A549 (cell line): ENCODE measurements at regions not wholly inside any gene's neighbourhood (a gene's known extent, or its start where the extent isn't known, plus 50 kb on each side); places are given as distances from the start of the nearest gene placed in this dataset.

Experiments used
- ATAC-seq, 2 experiments: fragments of 200-7000 bp in 1 of 2; fragments of >200 bp in 1 of 2; cut with Nextera tagmentation in 1 of 2; cut with Tn5 transposase in 1 of 2; 3 replicates each; pipeline versions ENCODE4 v1.8.0 to v1.9.1; 2018 to 2020; ENCODE audit warnings: mild to moderate bottlenecking in 1 of 2, moderate library complexity in 1 of 2
- CTCF ChIA-PET: fragments of 300-600 bp; sonication (Branson Sonifier 250); formaldehyde crosslinking; extraction: SDS; loops from one replicate; lab custom pipeline; 2021; ENCODE audit warnings: antibody characterized with exemption, inconsistent platforms; lab: Yijun Ruan, JAX
- POLR2A ChIA-PET: fragments of 350-600 bp; formaldehyde crosslinking; extraction: SDS; loops from one replicate; lab custom pipeline; 2021; ENCODE audit warnings: antibody characterized with exemption, inconsistent platforms; lab: Yijun Ruan, JAX
- DNase-seq, 2 experiments: peaks; one replicate each; pipeline versions ENCODE4 v3.0.0 to v3.0.0-alpha.2; 2011 to 2016; ENCODE audit warnings: low read depth in 1 of 2, low spot score in 1 of 2
- FAIRE-seq: peaks from 2 replicates; lab custom pipeline; 2011; peaks lifted over from hg19 to GRCh38; lab: Jason Lieb, UNC
- H3K27ac ChIP-seq, 2 experiments: fragments of >200 bp; sonication (Bioruptor Twin); formaldehyde crosslinking; 3 replicates each; pipeline ENCODE4 v1.5.1; 2016 to 2017
- H3K4me1 ChIP-seq: fragments of >200 bp; sonication (Bioruptor Twin); formaldehyde crosslinking; 3 replicates; pipeline ENCODE4 v1.6.1; 2016
- H3K4me2 ChIP-seq: fragments of >200 bp; sonication (Bioruptor Twin); formaldehyde crosslinking; 3 replicates; pipeline ENCODE4 v1.6.1; 2016
- H3K4me3 ChIP-seq: fragments of >200 bp; sonication (Bioruptor Twin); formaldehyde crosslinking; 3 replicates; pipeline ENCODE4 v1.5.1; 2016
- H3K9me3 ChIP-seq: fragments of >200 bp; sonication (Bioruptor Twin); formaldehyde crosslinking; 3 replicates; pipeline ENCODE4 v1.6.1; 2016
- BCL3 ChIP-seq: fragments of >200 bp; sonication (Bioruptor Twin); formaldehyde crosslinking; IDR thresholded peaks from 3 replicates; pipeline ENCODE4 v1.6.1; 2016
- BHLHE40 ChIP-seq: IDR thresholded peaks from 2 replicates; pipeline ENCODE4 v1.6.1; 2012; ENCODE audit warnings: low read depth, low read length, inconsistent platforms
- CBX8 ChIP-seq: fragments of 200-600 bp; sonication (generic); IDR thresholded peaks from 2 replicates; pipeline ENCODE4 v1.6.1; 2016
- CEBPB ChIP-seq, 2 experiments: fragments of >200 bp in 1 of 2; sonication (Bioruptor Twin) in 1 of 2; formaldehyde crosslinking in 1 of 2; IDR thresholded peaks; 2 replicates each; pipeline ENCODE4 v1.6.1; 2012 to 2016
- CTCF ChIP-seq: fragments of >200 bp; sonication (Bioruptor Twin); formaldehyde crosslinking; IDR thresholded peaks from 3 replicates; pipeline ENCODE4 v1.5.1; 2016
- ESRRA ChIP-seq: fragments of 150-350 bp; IDR thresholded peaks from 2 replicates; pipeline ENCODE4 v1.6.1; 2014; ENCODE audit warnings: mild to moderate bottlenecking, low read length, borderline replicate concordance
- FOSB ChIP-seq: fragments of 250-450 bp; sonication (Bioruptor Pico); IDR thresholded peaks from 2 replicates; pipeline ENCODE4 v1.5.0; 2020; ENCODE audit warnings: mild to moderate bottlenecking, moderate library complexity
- FOSL2 ChIP-seq, 2 experiments: fragments of 450-650 bp in 1 of 2; fragments of >200 bp in 1 of 2; sonication (Bioruptor Twin) in 1 of 2; formaldehyde crosslinking; IDR thresholded peaks; 2 replicates each; pipeline versions ENCODE4 v1.5.0 to v1.6.1; 2016 to 2020; ENCODE audit warnings: mild to moderate bottlenecking in 1 of 2, moderate library complexity in 1 of 2
- HOXB5 ChIP-seq: fragments of 250-450 bp; sonication (Bioruptor Pico); IDR thresholded peaks from 2 replicates; pipeline ENCODE4 v1.5.0; 2020; ENCODE audit warnings: mild to moderate bottlenecking, moderate library complexity
- JUNB ChIP-seq: fragments of >200 bp; sonication (Bioruptor Twin); formaldehyde crosslinking; IDR thresholded peaks from 2 replicates; pipeline ENCODE4 v1.6.1; 2016
- KDM1A ChIP-seq: fragments of 200-600 bp; sonication (generic); IDR thresholded peaks from 2 replicates; pipeline ENCODE4 v1.6.1; 2016; ENCODE audit warnings: low read depth, mild to moderate bottlenecking
- KDM5A ChIP-seq: fragments of 200-600 bp; sonication (generic); IDR thresholded peaks from 2 replicates; pipeline ENCODE4 v1.6.1; 2016; ENCODE audit warnings: antibody characterized with exemption, mild to moderate bottlenecking
- MAFK ChIP-seq: fragments of 450-650 bp; IDR thresholded peaks from 2 replicates; pipeline ENCODE4 v1.6.1; 2014; ENCODE audit not compliant: partially characterized antibody
- MAX ChIP-seq: IDR thresholded peaks from 2 replicates; pipeline ENCODE4 v1.6.1; 2012
- MAZ ChIP-seq: fragments of 150-350 bp; IDR thresholded peaks from 2 replicates; pipeline ENCODE4 v1.6.1; 2014; ENCODE audit warnings: antibody characterized with exemption, low read depth, low read length, borderline replicate concordance
- NR3C1 ChIP-seq: fragments of >200 bp; sonication (Bioruptor Twin); formaldehyde crosslinking; IDR thresholded peaks from 3 replicates; pipeline ENCODE4 v1.6.1; 2017
- PBX3 ChIP-seq: IDR thresholded peaks from 2 replicates; pipeline ENCODE4 v1.6.1; 2012
- POLR2AphosphoS2 ChIP-seq: conservative IDR thresholded peaks from 2 replicates; pipeline ENCODE4 v1.6.1; 2012; ENCODE audit warnings: low read length, improper control_type of control experiment, inconsistent platforms
- RAD21 ChIP-seq, 2 experiments: fragments of >200 bp in 1 of 2; sonication (Bioruptor Twin) in 1 of 2; formaldehyde crosslinking in 1 of 2; IDR thresholded peaks in 1 of 2; conservative IDR thresholded peaks in 1 of 2; 2 replicates in 1 of 2; 3 replicates in 1 of 2; pipeline ENCODE4 v1.6.1; 2012 to 2018; ENCODE audit warnings: inconsistent platforms in 1 of 2
- RARB ChIP-seq: fragments of 250-450 bp; sonication (Bioruptor Pico); IDR thresholded peaks from 2 replicates; pipeline ENCODE4 v1.8.0; 2021; ENCODE audit warnings: mild to moderate bottlenecking, moderate library complexity
- RCOR1 ChIP-seq: fragments of 150-350 bp; IDR thresholded peaks from 2 replicates; pipeline ENCODE4 v1.6.1; 2014; ENCODE audit warnings: antibody characterized with exemption, low read length, low read depth
- REST ChIP-seq: fragments of 200-600 bp; sonication (generic); IDR thresholded peaks from 2 replicates; pipeline ENCODE4 v1.6.1; 2016; ENCODE audit warnings: antibody characterized with exemption, mild to moderate bottlenecking, moderate library complexity
- RFX5 ChIP-seq: fragments of 450-650 bp; IDR thresholded peaks from 2 replicates; pipeline ENCODE4 v1.7.1; 2014; ENCODE audit warnings: antibody characterized with exemption, mild to moderate bottlenecking, moderate library complexity
- SMC3 ChIP-seq: fragments of >200 bp; sonication (Bioruptor Twin); formaldehyde crosslinking; IDR thresholded peaks from 3 replicates; pipeline ENCODE4 v1.6.1; 2018; ENCODE audit warnings: inconsistent platforms
- SREBF2 ChIP-seq: fragments of 450-650 bp; IDR thresholded peaks from 2 replicates; pipeline ENCODE4 v1.6.1; 2014; ENCODE audit warnings: mild to moderate bottlenecking, moderate library complexity
- ZC3H11A ChIP-seq: fragments of 450-650 bp; IDR thresholded peaks from 2 replicates; pipeline ENCODE4 v1.6.1; 2014; ENCODE audit warnings: antibody characterized with exemption, mild to moderate bottlenecking
- ZFP36 ChIP-seq: fragments of 450-650 bp; IDR thresholded peaks from 2 replicates; pipeline ENCODE4 v1.6.1; 2014; ENCODE audit warnings: borderline replicate concordance; ENCODE audit not compliant: partially characterized antibody
- ZNF302 ChIP-seq: fragments of 250-450 bp; sonication (Bioruptor Pico); IDR thresholded peaks from 2 replicates; pipeline ENCODE4 v1.9.0; 2021; ENCODE audit warnings: inconsistent platforms, mild to moderate bottlenecking, moderate library complexity
- ZSCAN20 ChIP-seq: fragments of 250-450 bp; sonication (Bioruptor Pico); IDR thresholded peaks from 2 replicates; pipeline ENCODE4 v1.8.0; 2022; ENCODE audit warnings: mild to moderate bottlenecking, moderate library complexity
- WGBS: methylation state at CpG from one replicate; pipeline ENCODE4 v1.1.6; 2017; ENCODE audit errors: missing lambda C conversion rate; 5-methylcytosine and 5-hydroxymethylcytosine counted together

GRCh38 chr3:34294240-34294639, 495.8 kb downstream of the PDCD6IP start:
- Histone ChIP-seq H3K4me1 (no peaks in the 10 kb centered on the region), H3K4me2 (no peak overlapping the region), H3K9me3 (no peaks in the 10 kb centered on the region), H3K27ac (no peak overlapping the region), H3K4me3 (no peak overlapping the region)
- no peak for TF ChIP-seq NR3C1
- no peak for TF ChIP-seq BHLHE40
- no peak for TF ChIP-seq FOSB
- no peak for TF ChIP-seq SMC3
- no peak for TF ChIP-seq CEBPB (IDR thresholded peaks at IDR 0.05)
- no peak for TF ChIP-seq MAFK
- TF ChIP-seq MAZ, result no peak
- TF ChIP-seq JUNB, result no peak
- TF ChIP-seq BCL3, result no peak
- no peak for TF ChIP-seq KDM1A
- no peak for TF ChIP-seq POLR2AphosphoS2
- no peak for TF ChIP-seq PBX3
- no peak for TF ChIP-seq ZNF302 (CRISPR knock-in tag)
- TF ChIP-seq SREBF2, result no peak
- no peak for TF ChIP-seq HOXB5 (CRISPR knock-in tag)
- TF ChIP-seq RARB (CRISPR knock-in tag), result no peak
- TF ChIP-seq MAX, result no peak
- no peak for TF ChIP-seq CBX8
- no peak for TF ChIP-seq KDM5A
- ChIA-PET CTCF (no interaction called here), POLR2A (no interaction called here)
- DNase-seq (no peak), FAIRE-seq (no peak), ATAC-seq (no peak)

GRCh38 chr3:34296796-34297195, 498.4 kb downstream of the PDCD6IP start:
- peak; percentile 61; the same call in 1 of the 2 replicates for TF ChIP-seq REST
- TF ChIP-seq RCOR1, result no peak
- H3K27ac ChIP-seq, result no peak overlapping the region
- H3K4me3 ChIP-seq, result no peak overlapping the region
- POLR2A ChIA-PET, result no interaction called here
- H3K4me2 ChIP-seq, result no peak overlapping the region
- DNase-seq (no peak), ATAC-seq (no peak), FAIRE-seq (no peak)
- no peaks in the 10 kb centered on the region for H3K4me1 ChIP-seq
- CTCF ChIA-PET, result no interaction called here
- 32% methylated on average over 4 of the region's 4 CpGs for WGBS
- no peaks in the 10 kb centered on the region for H3K9me3 ChIP-seq

GRCh38 chr3:34298653-34299052, 500.2 kb downstream of the PDCD6IP start:
- no peak for DNase-seq
- Histone ChIP-seq H3K9me3 (no peaks in the 10 kb centered on the region), H3K4me1 (no peaks in the 10 kb centered on the region), H3K4me3 (no peak overlapping the region), H3K27ac (no peak overlapping the region), H3K4me2 (no peak overlapping the region)
- CTCF ChIA-PET, result interaction anchor here (1.0 to 1.3 kb wide), 2 partner anchors 18 to 382 kb away, joined by 3 read pairs; no protein-coding TSS in a partner anchor
- FAIRE-seq, result no peak
- no peak for ATAC-seq
- WGBS, result 13% methylated on average over 2 of the region's 2 CpGs
- POLR2A ChIA-PET, result no interaction called here
- TF ChIP-seq MAFK (no peak), RCOR1 (no peak), SMC3 (no peak), KDM1A (no peak), CEBPB (IDR thresholded peaks at IDR 0.05) (no peak), ESRRA (no peak), FOSL2 (IDR thresholded peaks at IDR 0.05) (no peak), FOSL2 (CRISPR knock-in tag; IDR thresholded peaks at IDR 0.05) (no peak), FOSB (no peak), ZSCAN20 (CRISPR knock-in tag) (no peak), SREBF2 (no peak), MAX (no peak), ZC3H11A (no peak), RAD21 (conservative IDR thresholded peaks at IDR 0.05 in 1 of 2, IDR thresholded peaks at IDR 0.05 in 1 of 2) (no peak), RFX5 (no peak), CTCF (no peak), ZFP36 (no peak)
